ENCODE measurements at regions not wholly inside any gene's neighbourhood (a gene's known extent, or its start where the extent isn't known, plus 50 kb on each side); places are given as distances from the start of the nearest gene placed in this dataset.

- Histone ChIP-seq H3K27ac (no peak overlapping the region), H3K4me3 (ENCODE audit: low read depth in 1 of 2, low read length in 1 of 2) (no peak overlapping the region), H3K9me3 (no peaks in the 10 kb centered on the region), H3K4me1 (ENCODE audit: control insufficient read depth in 1 of 2, insufficient read depth in 1 of 2, low read depth in 1 of 2, low read length in 1 of 2) (no peaks in the 10 kb centered on the region), H3K27me3 (no peaks in the 10 kb centered on the region), H3K36me3 (no peaks in the 10 kb centered on the region)
- TF ChIP-seq CTCF (IDR thresholded peaks at IDR 0.05): no peak
These were observed 1133.2 kb upstream of the CDH18 start for GRCh38 chr5:21121213-21121612.

GRCh38 chr5:21097661-21098060 is 1109.7 kb upstream of the CDH18 start:
- H3K27me3 ChIP-seq: no peaks in the 10 kb centered on the region
- no peaks in the 10 kb centered on the region for H3K36me3 ChIP-seq
- no peaks in the 10 kb centered on the region for H3K9me3 ChIP-seq
- H3K27ac ChIP-seq: no peak overlapping the region
- no peaks in the 10 kb centered on the region for H3K4me1 ChIP-seq (ENCODE audit: control insufficient read depth in 1 of 2, insufficient read depth in 1 of 2, low read depth in 1 of 2, low read length in 1 of 2)
- TF ChIP-seq CTCF (IDR thresholded peaks at IDR 0.05): no peak
- no peak overlapping the region for H3K4me3 ChIP-seq (ENCODE audit: low read depth in 1 of 2, low read length in 1 of 2)

GRCh38 chr5:21094619-21095018 is 1106.6 kb upstream of the CDH18 start:
- no peak for TF ChIP-seq CTCF (IDR thresholded peaks at IDR 0.05)
- Histone ChIP-seq H3K36me3 (no peaks in the 10 kb centered on the region), H3K27me3 (no peaks in the 10 kb centered on the region), H3K4me1 (ENCODE audit: control insufficient read depth in 1 of 2, insufficient read depth in 1 of 2, low read depth in 1 of 2, low read length in 1 of 2) (no peaks in the 10 kb centered on the region), H3K27ac (no peak overlapping the region), H3K4me3 (ENCODE audit: low read depth in 1 of 2, low read length in 1 of 2) (no peak overlapping the region), H3K9me3 (no peaks in the 10 kb centered on the region)

GRCh38 chr5:21087766-21088165 is 1099.8 kb upstream of the CDH18 start:
- H3K27me3 ChIP-seq: no peaks in the 10 kb centered on the region
- no peak for TF ChIP-seq CTCF (IDR thresholded peaks at IDR 0.05)
- no peaks in the 10 kb centered on the region for H3K36me3 ChIP-seq
- no peak overlapping the region for H3K4me3 ChIP-seq (ENCODE audit: low read depth in 1 of 2, low read length in 1 of 2)
- H3K4me1 ChIP-seq (ENCODE audit: control insufficient read depth in 1 of 2, insufficient read depth in 1 of 2, low read depth in 1 of 2, low read length in 1 of 2): no peaks in the 10 kb centered on the region
- H3K27ac ChIP-seq: no peak overlapping the region
- H3K9me3 ChIP-seq: no peaks in the 10 kb centered on the region

GRCh38 chr5:21085791-21086190 is 1097.8 kb upstream of the CDH18 start:
- Histone ChIP-seq H3K9me3 (no peaks in the 10 kb centered on the region), H3K4me3 (ENCODE audit: low read depth in 1 of 2, low read length in 1 of 2) (no peak overlapping the region), H3K4me1 (ENCODE audit: control insufficient read depth in 1 of 2, insufficient read depth in 1 of 2, low read depth in 1 of 2, low read length in 1 of 2) (no peaks in the 10 kb centered on the region), H3K27ac (no peak overlapping the region), H3K36me3 (no peaks in the 10 kb centered on the region), H3K27me3 (no peaks in the 10 kb centered on the region)
- TF ChIP-seq CTCF (IDR thresholded peaks at IDR 0.05): no peak

GRCh38 chr5:21071986-21072385 is 1084.0 kb upstream of the CDH18 start:
- no peak overlapping the region for H3K27ac ChIP-seq
- H3K27me3 ChIP-seq: no peaks in the 10 kb centered on the region
- no peaks in the 10 kb centered on the region for H3K9me3 ChIP-seq
- TF ChIP-seq CTCF (IDR thresholded peaks at IDR 0.05): no peak
- no peaks in the 10 kb centered on the region for H3K36me3 ChIP-seq
- H3K4me3 ChIP-seq (ENCODE audit: low read depth in 1 of 2, low read length in 1 of 2): no peak overlapping the region
- no peaks in the 10 kb centered on the region for H3K4me1 ChIP-seq (ENCODE audit: control insufficient read depth in 1 of 2, insufficient read depth in 1 of 2, low read depth in 1 of 2, low read length in 1 of 2)
